ENCODE measurements at regions not wholly inside any gene's neighbourhood (a gene's known extent, or its start where the extent isn't known, plus 50 kb on each side); places are given as distances from the start of the nearest gene placed in this dataset.
A peak's percentile ranks its signal among the peaks of the same experiment; 100 is the strongest.
"Not testable (repeated sequence)": the region's sequence is repeated elsewhere in the genome, so short reads cannot be mapped to it uniquely, and the experiment has no call there.

GRCh38 chrX:95218976-95219375 lies 1465.7 kb upstream of the DIAPH2 start:
- no peak for FAIRE-seq

GRCh38 chrX:95248386-95248785 lies 1436.3 kb upstream of the DIAPH2 start:
- no peak for FAIRE-seq

GRCh38 chrX:95290455-95290854 lies 1394.2 kb upstream of the DIAPH2 start:
- no peak for FAIRE-seq

GRCh38 chrX:95291561-95291960 lies 1393.1 kb upstream of the DIAPH2 start:
- FAIRE-seq = no peak

GRCh38 chrX:95318882-95319281 lies 1365.8 kb upstream of the DIAPH2 start:
- FAIRE-seq = no peak

GRCh38 chrX:95325185-95325584 lies 1359.5 kb upstream of the DIAPH2 start:
- FAIRE-seq = no peak

- no peak for FAIRE-seq
These were observed 1354.3 kb upstream of the DIAPH2 start for GRCh38 chrX:95330292-95330691.

GRCh38 chrX:95332530-95332929 lies 1352.1 kb upstream of the DIAPH2 start:
- no peak for FAIRE-seq

GRCh38 chrX:95346856-95347255 lies 1337.8 kb upstream of the DIAPH2 start:
- FAIRE-seq = peak; percentile 72

- no peak for FAIRE-seq
These were observed 1333.7 kb upstream of the DIAPH2 start for GRCh38 chrX:95350774-95351488.

- no peak for FAIRE-seq
These were observed 1317.4 kb upstream of the DIAPH2 start for GRCh38 chrX:95367286-95367685.

- no peak for FAIRE-seq
These were observed 1301.8 kb upstream of the DIAPH2 start for GRCh38 chrX:95382799-95383198.

GRCh38 chrX:95383778-95384177 lies 1300.9 kb upstream of the DIAPH2 start:
- FAIRE-seq = no peak

- no peak for FAIRE-seq
These were observed 1257.3 kb upstream of the DIAPH2 start for GRCh38 chrX:95427389-95427788.

- FAIRE-seq = no peak
These were observed 1249.4 kb upstream of the DIAPH2 start for GRCh38 chrX:95435198-95435597.

- FAIRE-seq = no peak
These were observed 1242.8 kb upstream of the DIAPH2 start for GRCh38 chrX:95441836-95442235.

GRCh38 chrX:95484781-95485180 lies 1199.9 kb upstream of the DIAPH2 start:
- no peak for FAIRE-seq

- no peak for FAIRE-seq
These were observed 1178.9 kb upstream of the DIAPH2 start for GRCh38 chrX:95505721-95506120.

- FAIRE-seq = peak; percentile 15
These were observed 1175.2 kb upstream of the DIAPH2 start for GRCh38 chrX:95509474-95509873.

GRCh38 chrX:95524018-95524417 lies 1160.6 kb upstream of the DIAPH2 start:
- FAIRE-seq = not testable (repeated sequence)

- FAIRE-seq = no peak
These were observed 1148.5 kb upstream of the DIAPH2 start for GRCh38 chrX:95536111-95536510.

- FAIRE-seq = no peak
These were observed 1148.0 kb upstream of the DIAPH2 start for GRCh38 chrX:95536661-95537060.

- no peak for FAIRE-seq
These were observed 1145.6 kb upstream of the DIAPH2 start for GRCh38 chrX:95539041-95539440.

- not testable (repeated sequence) for FAIRE-seq
These were observed 1135.1 kb upstream of the DIAPH2 start for GRCh38 chrX:95549552-95549951.

GRCh38 chrX:95585321-95585720 lies 1099.3 kb upstream of the DIAPH2 start:
- no peak for FAIRE-seq

All from G401.6 (cell line).